ENCODE measurements at regions not wholly inside any gene's neighbourhood (a gene's known extent, or its start where the extent isn't known, plus 50 kb on each side); places are given as distances from the start of the nearest gene placed in this dataset.

DNA sequence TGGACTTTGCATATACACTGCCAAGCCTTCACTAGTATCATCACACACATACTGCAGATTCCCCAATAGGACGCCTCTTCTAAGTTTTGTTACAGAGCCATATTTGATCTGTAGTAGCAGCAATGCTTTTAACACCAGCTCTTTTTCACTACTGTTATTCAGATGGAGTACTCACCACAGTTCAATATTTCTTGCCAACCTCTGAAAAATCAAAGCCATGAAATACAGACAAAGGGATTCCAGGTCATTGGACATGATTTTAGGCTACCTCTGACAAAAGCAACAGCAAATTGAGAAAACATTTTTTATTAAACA is 390.7 kb upstream of the ADGRL3 start:
- TF ChIP-seq, protein P1, sequence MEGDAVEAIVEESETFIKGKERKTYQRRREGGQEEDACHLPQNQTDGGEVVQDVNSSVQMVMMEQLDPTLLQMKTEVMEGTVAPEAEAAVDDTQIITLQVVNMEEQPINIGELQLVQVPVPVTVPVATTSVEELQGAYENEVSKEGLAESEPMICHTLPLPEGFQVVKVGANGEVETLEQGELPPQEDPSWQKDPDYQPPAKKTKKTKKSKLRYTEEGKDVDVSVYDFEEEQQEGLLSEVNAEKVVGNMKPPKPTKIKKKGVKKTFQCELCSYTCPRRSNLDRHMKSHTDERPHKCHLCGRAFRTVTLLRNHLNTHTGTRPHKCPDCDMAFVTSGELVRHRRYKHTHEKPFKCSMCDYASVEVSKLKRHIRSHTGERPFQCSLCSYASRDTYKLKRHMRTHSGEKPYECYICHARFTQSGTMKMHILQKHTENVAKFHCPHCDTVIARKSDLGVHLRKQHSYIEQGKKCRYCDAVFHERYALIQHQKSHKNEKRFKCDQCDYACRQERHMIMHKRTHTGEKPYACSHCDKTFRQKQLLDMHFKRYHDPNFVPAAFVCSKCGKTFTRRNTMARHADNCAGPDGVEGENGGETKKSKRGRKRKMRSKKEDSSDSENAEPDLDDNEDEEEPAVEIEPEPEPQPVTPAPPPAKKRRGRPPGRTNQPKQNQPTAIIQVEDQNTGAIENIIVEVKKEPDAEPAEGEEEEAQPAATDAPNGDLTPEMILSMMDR (IDR thresholded peaks at IDR 0.05; ENCODE audit: borderline replicate concordance, insufficient read depth, low read depth, low read length), result no peak
- no peak overlapping the region for H3K4me3 ChIP-seq (ENCODE audit: low read depth, low read length)

DNA sequence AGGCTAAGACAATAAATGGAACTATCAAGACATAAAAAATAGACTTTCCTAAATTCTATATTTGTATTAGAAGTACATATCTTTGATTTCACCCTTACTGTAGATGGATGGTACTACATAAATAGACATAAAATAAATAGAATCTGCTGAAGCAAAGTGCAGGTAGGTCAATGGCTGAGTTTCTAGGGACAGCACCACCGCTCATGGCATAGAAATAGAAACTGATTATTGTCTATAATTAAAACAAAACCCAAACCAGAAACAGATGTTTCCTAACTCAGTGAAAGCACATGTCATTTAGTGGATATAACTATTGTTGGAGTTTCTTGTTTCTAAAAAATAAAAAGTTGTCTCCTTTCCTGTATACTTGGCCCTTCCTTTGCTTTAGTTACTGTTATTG is 387.3 kb upstream of the ADGRL3 start:
- H3K4me3 ChIP-seq (ENCODE audit: low read depth, low read length), result no peak overlapping the region
- TF ChIP-seq, protein P1 (IDR thresholded peaks at IDR 0.05; ENCODE audit: borderline replicate concordance, insufficient read depth, low read depth, low read length), result no peak

DNA sequence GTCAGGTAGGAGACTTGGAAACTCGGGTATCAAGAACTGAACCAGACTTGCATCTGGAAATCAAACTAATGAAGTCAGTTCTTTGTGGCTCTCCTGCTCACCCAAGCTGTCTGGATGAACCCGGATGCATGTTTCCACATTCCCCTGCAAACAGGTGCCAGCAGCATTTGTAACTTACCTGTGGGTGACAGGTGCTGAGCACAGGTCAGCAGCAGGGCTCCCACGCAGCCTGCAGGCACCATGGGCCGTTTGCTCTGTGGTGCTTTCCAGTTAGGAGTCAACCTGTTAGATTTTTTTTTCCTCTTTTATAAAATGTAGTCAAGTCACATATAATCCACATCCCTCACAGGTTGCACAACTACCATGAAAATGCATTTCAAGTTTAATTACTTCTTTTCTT is 385.6 kb upstream of the ADGRL3 start:
- H3K4me3 ChIP-seq (ENCODE audit: low read depth, low read length), result no peak overlapping the region
- TF ChIP-seq, protein P1 (IDR thresholded peaks at IDR 0.05; ENCODE audit: borderline replicate concordance, insufficient read depth, low read depth, low read length), result no peak

DNA sequence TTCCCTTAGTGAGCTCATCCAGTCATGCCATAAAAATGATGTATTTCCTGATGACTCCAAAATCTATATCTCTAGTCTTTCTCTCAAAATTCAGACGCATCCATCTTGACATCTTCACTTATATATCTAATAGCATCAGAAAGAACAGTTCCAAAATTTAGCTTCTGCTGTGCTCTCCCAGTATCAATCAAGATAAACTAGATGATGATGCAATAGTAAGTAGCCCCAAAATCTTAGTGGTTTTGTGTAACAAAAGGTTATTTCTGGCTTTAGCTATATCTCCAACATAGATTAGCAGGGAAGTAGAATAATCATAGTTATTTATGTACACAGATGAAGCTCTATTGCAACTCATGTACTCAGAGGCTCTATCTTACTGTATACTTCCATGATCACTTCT is 382.5 kb upstream of the ADGRL3 start:
- H3K4me3 ChIP-seq (ENCODE audit: low read depth, low read length), result no peak overlapping the region
- TF ChIP-seq, protein P1 (IDR thresholded peaks at IDR 0.05; ENCODE audit: borderline replicate concordance, insufficient read depth, low read depth, low read length), result no peak

DNA sequence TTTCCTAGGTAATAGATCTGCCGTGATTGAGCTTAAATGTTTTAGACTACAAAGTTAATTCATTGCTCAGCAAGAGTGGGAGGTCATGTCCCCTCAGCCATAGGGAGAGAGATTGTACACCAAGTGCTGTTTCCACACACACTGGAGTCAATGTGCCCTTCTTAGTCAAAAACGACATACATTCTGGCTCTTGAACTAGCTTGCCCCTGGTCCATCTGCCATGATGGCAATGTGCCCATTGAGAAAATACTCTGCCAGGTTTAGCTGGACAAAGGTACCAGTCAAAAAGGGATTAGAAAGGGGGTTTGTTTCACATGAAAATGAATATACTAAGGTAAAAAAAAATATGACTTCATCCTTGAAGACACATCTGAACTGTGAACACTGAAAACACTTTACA is 377.1 kb upstream of the ADGRL3 start:
- no peak overlapping the region for H3K4me3 ChIP-seq (ENCODE audit: low read depth, low read length)
- TF ChIP-seq, protein P1 (IDR thresholded peaks at IDR 0.05; ENCODE audit: borderline replicate concordance, insufficient read depth, low read depth, low read length), result no peak

DNA sequence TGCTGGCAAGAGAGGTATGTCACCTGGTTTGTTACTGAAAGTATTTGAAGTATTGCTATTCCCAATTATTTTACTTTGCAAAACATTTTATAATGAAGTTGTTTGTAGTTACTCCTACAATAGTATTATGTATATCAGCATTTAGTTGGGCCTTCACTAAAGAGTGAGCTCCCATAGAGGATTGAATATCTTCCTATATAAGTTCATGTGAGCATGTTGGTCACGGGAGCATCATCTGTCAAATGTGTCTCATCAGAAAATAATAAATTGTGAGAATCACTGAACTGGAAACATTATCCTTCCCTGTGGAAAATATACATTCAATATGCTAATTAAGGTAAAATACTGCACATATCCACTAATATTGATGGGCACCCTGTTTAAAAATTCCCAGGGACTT is 360.1 kb upstream of the ADGRL3 start:
- TF ChIP-seq, protein P1 (IDR thresholded peaks at IDR 0.05; ENCODE audit: borderline replicate concordance, insufficient read depth, low read depth, low read length), result no peak
- H3K4me3 ChIP-seq (ENCODE audit: low read depth, low read length), result no peak overlapping the region

DNA sequence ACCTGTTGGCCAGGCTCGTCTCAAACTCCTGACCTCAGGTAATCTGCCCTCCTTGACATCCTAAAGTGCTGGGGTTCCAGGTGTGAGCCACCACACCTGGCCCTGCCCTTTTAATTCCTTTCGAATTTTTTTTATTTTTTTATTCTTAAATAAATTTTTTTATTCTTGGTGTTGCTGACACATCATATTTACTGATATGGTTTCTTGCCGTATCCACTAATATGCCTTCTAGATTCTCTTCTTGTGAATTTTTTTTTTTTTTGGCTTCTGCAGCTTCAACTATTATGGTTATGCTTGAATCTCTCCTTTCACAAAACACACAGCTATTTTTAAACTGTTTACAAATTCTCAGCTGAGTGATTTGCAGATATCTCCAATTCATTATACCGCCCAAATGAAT is 353.4 kb upstream of the ADGRL3 start:
- no peak overlapping the region for H3K4me3 ChIP-seq (ENCODE audit: low read depth, low read length)
- TF ChIP-seq, protein P1 (IDR thresholded peaks at IDR 0.05; ENCODE audit: borderline replicate concordance, insufficient read depth, low read depth, low read length), result no peak
